ENCODE measurements at regions not wholly inside any gene's neighbourhood (a gene's known extent, or its start where the extent isn't known, plus 50 kb on each side); places are given as distances from the start of the nearest gene placed in this dataset.
"Not testable (repeated sequence)": the region's sequence is repeated elsewhere in the genome, so short reads cannot be mapped to it uniquely, and the experiment has no call there.

DNA sequence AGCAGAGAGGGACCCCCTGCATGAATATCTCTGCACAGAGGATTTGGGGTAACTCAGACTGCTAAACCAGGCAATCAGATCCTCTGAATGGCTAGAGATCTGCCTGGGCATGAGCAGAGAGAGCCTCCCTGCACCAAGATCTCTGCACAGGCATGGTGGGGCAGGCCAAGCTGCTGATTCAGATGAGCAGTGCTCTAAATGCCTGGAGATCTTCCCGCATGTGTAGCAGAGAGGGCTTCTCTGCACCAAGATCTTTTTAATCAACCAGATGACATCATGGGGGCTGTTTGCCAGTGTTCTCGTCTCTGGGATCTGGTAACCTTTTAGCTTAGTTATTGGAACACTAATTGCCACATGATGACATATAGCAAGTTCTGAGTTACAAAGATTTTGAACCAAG, 301.3 kb upstream of the GALNT5 start:
- no peak for DNase-seq

- no peak for DNase-seq
These were observed 299.1 kb upstream of the GALNT5 start for GRCh38 chr2:156958374-156958773.

- DNase-seq: no peak
These were observed 298.0 kb upstream of the GALNT5 start for GRCh38 chr2:156959481-156959880.

DNA sequence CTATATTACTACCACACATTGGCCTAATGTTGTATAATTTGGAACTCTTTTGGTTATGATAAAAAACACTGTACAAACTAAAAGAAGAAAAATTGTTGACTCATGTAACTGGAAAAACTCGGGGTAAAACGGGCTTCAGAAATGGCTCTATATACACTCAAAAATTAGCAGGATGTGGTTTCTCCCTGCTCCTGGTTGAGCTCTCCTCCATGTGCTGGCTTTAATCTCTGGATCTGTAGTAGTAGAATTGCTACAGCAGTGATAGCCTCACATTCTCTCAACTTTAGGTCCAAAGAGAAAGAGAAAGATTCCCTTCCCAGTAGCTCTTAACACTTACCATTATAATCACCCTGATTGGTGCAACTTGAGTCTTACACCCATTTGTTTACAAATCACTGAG, 274.9 kb upstream of the GALNT5 start:
- no peak for DNase-seq

DNA sequence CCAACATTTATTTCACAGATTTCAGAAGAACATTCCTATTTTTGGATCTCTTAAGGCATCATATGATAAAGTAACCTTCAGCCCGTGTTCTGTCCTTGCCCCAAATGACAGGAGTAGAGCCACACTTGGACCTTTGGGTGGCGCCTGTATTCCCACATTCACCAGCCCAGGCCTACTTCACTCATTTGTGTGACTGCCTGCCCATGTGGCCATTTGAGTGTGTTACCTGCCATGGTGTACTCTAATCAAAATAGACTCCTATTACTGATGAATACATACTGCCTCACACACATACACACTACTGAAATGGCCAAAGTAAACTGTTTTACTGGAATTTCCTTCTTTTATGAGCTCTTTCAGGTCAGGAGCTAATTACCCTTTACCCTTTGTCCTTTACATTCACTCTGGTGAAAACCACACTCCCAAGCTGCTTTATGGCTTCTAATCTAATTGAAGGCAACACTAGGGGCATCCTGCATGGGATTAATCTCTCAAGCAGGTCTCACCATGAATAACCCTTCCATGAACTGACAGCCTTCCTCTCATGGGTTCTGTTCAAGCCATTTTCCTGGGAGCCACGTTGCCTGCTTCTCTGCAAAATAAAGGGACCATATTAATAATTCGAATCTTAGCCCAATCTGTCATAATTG, 271.0 kb upstream of the GALNT5 start:
- no peak for DNase-seq

- no peak for DNase-seq
These were observed 257.8 kb upstream of the GALNT5 start for GRCh38 chr2:156999661-157000060.

- DNase-seq: no peak
These were observed 252.7 kb upstream of the GALNT5 start for GRCh38 chr2:157004789-157005188.

DNA sequence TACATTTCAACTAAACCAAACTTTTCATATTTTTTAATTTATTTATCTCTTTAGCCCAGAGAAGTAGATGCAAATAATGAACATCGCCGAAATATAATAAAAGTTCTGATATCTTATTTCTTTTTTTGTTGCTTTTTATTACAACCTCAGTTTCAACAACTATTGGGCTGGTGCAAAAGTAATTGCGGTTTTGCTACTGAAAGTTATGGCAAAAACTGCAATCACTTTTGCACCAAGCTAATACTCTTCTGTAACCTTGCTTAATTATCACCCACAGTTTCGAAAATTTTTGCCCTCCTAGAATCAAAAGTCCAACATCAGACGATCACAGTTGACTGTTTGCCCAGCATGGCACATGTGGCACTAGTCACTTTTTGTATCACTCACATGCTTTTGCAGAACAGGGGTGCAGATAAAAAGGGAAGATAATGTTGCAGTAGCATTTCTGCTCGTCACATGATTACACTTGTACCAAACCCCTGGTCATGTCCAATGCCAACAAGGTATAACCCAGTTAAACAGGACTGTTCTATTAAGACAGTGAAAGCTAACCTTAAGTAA, 242.4 kb upstream of the GALNT5 start:
- DNase-seq: no peak

GRCh38 chr2:157023264-157023663, 234.2 kb upstream of the GALNT5 start:
- not testable (repeated sequence) for DNase-seq

DNA sequence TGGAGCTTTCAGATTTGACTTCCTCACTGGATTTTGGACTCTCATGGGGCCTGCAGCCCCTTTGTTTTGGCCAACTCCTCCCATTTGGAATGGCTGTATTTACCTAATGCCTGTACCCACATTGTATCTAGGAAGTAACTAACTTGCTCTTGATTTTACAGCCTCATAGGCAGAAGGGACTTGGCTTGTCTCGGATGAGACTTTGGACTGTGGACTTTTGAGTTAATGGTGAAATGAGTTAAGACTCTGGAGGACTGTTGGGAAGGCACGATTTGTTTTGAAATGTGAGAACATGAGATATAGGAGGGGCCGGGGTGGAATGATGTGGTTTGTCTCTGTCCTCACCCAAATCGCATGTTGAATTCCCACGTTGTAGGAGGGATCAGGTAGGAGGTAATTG, 233.4 kb upstream of the GALNT5 start:
- no peak for DNase-seq

DNA sequence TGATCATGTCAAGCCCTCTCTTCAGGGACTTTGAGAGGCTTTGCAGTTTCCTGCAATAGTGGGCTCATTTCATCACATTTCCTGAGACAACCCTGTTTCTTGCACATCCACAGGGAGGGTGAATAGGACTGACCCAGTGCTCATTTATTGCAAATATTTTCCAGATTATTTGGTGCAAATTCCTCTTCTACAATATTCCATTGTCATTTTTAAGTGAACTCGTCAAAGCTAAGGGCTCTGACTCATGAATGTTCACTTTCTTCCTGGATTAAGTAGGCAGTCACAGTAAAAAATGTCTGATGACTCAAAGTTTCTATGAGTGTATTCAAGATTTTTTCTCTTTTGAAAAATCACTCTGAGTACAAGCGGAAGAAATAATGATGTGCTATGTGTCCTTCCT, 225.5 kb upstream of the GALNT5 start:
- no peak for DNase-seq

DNA sequence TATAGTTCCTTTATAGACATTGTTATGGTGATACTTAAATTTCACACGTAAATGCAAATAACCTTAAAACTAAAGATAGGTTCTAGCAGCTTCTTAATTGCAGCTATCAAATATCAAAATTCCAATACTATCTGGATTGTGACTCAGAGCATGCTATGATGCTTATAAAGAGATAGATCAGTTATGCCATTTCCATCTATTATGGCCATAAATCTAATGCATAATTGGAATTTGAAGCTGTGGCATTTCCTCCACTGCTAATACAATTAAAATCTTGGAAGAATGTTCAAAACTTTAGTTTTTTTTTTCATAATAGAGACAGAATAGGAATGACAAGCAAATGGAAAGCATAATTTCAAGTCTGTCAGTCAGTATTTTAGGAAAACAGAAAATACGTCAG, 220.8 kb upstream of the GALNT5 start:
- DNase-seq: no peak

GRCh38 chr2:157043786-157044185, 213.7 kb upstream of the GALNT5 start:
- DNase-seq: no peak

GRCh38 chr2:157046396-157046795, 211.1 kb upstream of the GALNT5 start:
- DNase-seq: no peak

DNA sequence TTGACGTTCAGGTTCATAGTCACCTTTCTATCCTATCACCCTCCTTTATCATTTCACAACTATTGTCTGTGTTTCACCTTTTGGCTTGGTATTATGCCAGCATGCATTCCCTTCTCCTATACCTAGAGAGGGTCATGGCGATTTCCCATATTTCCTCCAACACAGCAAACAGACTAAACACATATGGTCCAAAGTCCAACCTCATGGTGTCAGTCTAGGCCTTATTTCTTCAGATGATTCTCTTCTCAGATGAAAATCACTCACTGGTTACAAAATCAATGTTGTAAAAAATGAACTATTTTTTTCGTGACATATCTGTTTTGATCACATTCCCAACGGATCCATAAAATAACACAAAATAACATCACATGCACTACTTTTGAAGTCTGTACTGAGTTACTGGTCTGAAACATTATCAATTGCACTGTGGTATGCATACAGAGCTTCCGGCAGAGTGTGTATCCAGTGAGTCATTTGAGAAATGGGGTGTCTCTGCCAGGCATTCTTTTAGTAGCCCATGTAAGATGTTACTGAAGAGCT, 204.8 kb upstream of the GALNT5 start:
- no peak for DNase-seq

GRCh38 chr2:157053876-157054275, 203.6 kb upstream of the GALNT5 start:
- DNase-seq: no peak

DNA sequence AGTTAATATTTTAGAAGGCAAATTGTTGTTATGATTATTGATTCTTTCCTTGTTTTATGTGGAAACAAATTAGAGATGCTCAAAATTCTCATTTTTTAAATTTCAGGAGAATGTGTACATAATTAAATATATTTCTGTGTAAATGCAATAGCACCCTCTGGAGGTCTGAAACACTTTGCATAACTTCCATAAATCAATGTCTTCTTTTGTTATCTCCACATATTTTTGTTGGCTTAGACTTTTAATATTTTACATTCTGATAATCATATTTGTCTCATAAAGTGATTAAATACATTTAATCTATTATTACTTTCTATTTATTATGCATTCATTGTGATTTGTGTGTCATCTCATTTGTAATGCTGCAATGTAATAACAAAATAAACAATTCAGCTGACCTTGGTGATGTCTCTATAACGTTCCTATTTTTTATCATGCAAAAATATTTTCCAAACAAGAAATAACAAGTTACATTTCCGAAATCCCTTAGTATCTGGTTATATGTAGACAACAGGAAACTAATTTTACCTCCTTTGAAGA, 201.8 kb upstream of the GALNT5 start:
- no peak for DNase-seq

- no peak for DNase-seq
These were observed 201.3 kb upstream of the GALNT5 start for GRCh38 chr2:157056200-157056676.

- DNase-seq: no peak
These were observed 199.3 kb upstream of the GALNT5 start for GRCh38 chr2:157058161-157058560.

DNA sequence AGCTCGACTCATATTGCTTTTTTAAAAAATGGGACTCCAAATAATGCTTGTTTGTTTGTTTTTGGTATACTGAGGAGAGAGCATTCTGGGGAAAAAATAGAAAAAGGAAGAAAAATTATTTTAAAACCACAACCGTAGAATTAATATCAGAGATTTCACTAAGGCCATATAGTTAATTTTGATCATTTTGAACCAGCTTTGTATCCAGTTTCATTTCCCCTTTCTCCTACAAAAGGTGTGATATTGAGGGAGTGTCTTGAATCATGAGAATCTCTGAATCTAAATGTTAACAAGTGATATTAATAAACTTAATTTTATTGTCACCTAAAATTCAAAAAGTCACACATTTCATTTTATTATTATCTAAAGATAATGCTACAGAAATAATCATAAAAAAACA, 198.5 kb upstream of the GALNT5 start:
- DNase-seq: no peak

DNA sequence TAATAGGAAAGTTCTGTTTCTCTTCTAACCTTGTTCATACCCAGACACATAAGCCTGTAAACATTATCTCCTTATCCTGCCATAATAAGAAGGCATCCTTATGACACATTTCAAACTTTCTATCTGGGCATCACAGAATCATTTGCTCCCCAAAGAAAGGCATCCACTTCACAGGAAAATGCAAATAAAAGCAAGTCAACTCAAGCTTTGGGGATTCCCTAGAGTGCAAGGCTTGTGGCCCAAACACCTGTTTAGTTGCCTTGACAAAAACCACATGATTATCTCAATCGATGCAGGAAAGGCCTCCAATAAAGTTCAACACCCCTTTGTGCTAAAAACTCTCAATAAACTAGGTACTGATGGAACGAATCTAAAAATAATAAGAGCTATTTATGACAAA, 195.7 kb upstream of the GALNT5 start:
- no peak for DNase-seq

- DNase-seq: no peak
These were observed 189.9 kb upstream of the GALNT5 start for GRCh38 chr2:157067562-157067961.

DNA sequence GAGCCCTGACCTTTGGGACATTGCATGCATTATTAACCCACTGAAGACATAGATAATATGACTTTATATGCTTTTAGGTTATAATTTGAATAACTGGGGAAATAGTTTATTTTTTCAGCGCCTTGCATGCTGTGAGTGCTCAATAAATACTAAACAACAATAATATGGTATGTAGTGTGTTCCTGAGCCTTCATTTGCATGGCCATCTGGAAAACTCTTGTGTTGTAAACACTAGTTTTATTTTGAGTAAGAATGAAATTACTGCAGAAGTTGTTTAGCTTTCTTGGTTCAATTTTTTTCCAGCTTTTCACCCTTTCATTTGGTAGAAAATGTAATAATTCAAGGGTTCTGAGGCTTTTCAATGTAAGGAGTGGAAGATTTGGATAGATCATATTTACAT, 189.3 kb upstream of the GALNT5 start:
- no peak for DNase-seq

GRCh38 chr2:157075924-157076323, 181.6 kb upstream of the GALNT5 start:
- DNase-seq: no peak
